Suprapubic skin (tissue), 4 donors: ENCODE measurements at regions not wholly inside any gene's neighbourhood (a gene's known extent, or its start where the extent isn't known, plus 50 kb on each side); places are given as distances from the start of the nearest gene placed in this dataset.

Experiments
- DNase-seq, 2 donors: peaks; one replicate each; pipeline ENCODE4 v3.0.0-alpha.2; 2019; ENCODE audit warnings: low spot score in 2 of 2
- H3K27ac ChIP-seq: fragments of 200-600 bp; sonication (generic); one replicate; pipeline ENCODE4 v1.5.1; 2019
- H3K27me3 ChIP-seq: fragments of 200-600 bp; sonication (generic); one replicate; pipeline ENCODE4 v1.5.1; 2019
- H3K36me3 ChIP-seq: fragments of 200-600 bp; sonication (generic); one replicate; pipeline ENCODE4 v1.5.1; 2019
- H3K4me1 ChIP-seq: fragments of 200-600 bp; sonication (generic); one replicate; pipeline ENCODE4 v1.5.1; 2019
- H3K4me3 ChIP-seq: fragments of 200-600 bp; sonication (generic); one replicate; pipeline ENCODE4 v1.5.1; 2019; ENCODE audit warnings: mild to moderate bottlenecking
- H3K9me3 ChIP-seq: fragments of 200-600 bp; sonication (generic); one replicate; pipeline ENCODE4 v1.5.1; 2019
- CTCF ChIP-seq, 2 donors: fragments of 200-600 bp in 1 of 2; fragments of 450-650 bp in 1 of 2; sonication (generic) in 1 of 2; IDR thresholded peaks; one replicate each; pipeline ENCODE4 v1.5.1; 2016 to 2019; ENCODE audit warnings: antibody characterized with exemption in 2 of 2, mild to moderate bottlenecking in 1 of 2, moderate library complexity in 1 of 2
- EP300 ChIP-seq: sonication (generic); formaldehyde crosslinking; IDR thresholded peaks from one replicate; pipeline ENCODE4 v1.6.1; 2017; ENCODE audit warnings: antibody characterized with exemption
- POLR2A ChIP-seq, 2 donors: fragments of 450-650 bp; IDR thresholded peaks; one replicate each; pipeline ENCODE4 v1.6.1; 2017; ENCODE audit warnings: antibody characterized with exemption in 2 of 2, mild to moderate bottlenecking in 2 of 2, moderate library complexity in 2 of 2
- POLR2AphosphoS5 ChIP-seq, 3 donors: sonication (generic); formaldehyde crosslinking; IDR thresholded peaks; one replicate each; pipeline ENCODE4 v1.6.1; 2017; ENCODE audit warnings: antibody characterized with exemption in 3 of 3
- WGBS: methylation state at CpG from one replicate; pipeline ENCODE4 v1.1.5; 2018; 5-methylcytosine and 5-hydroxymethylcytosine counted together

GRCh38 chr5:3344671-3345070 lies 251.0 kb upstream of the IRX1 start:
- H3K4me3 ChIP-seq, result no peak overlapping the region
- H3K36me3 ChIP-seq, result no peaks in the 10 kb centered on the region
- H3K27me3 ChIP-seq, result peaks cover 4% of the 10 kb centered on the region
- WGBS, result 88% methylated on average over 10 of the region's 11 CpGs
- TF ChIP-seq EP300 (no peak), POLR2A (IDR thresholded peaks at IDR 0.05) (no peak), POLR2AphosphoS5 (IDR thresholded peaks at IDR 0.05) (no peak), CTCF (IDR thresholded peaks at IDR 0.05) (no peak)
- DNase-seq, result peak in 1 of 2 donors; percentile 41
- no peaks in the 10 kb centered on the region for H3K4me1 ChIP-seq
- no peaks in the 10 kb centered on the region for H3K9me3 ChIP-seq
- H3K27ac ChIP-seq, result no peak overlapping the region

- no peaks in the 10 kb centered on the region for H3K36me3 ChIP-seq
- TF ChIP-seq CTCF (IDR thresholded peaks at IDR 0.05), result no peak
- no peak for TF ChIP-seq POLR2AphosphoS5 (IDR thresholded peaks at IDR 0.05)
- TF ChIP-seq EP300, result no peak
- no peak for TF ChIP-seq POLR2A (IDR thresholded peaks at IDR 0.05)
- H3K9me3 ChIP-seq, result no peaks in the 10 kb centered on the region
- no peak overlapping the region for H3K4me3 ChIP-seq
- 85% methylated on average over 6 of the region's 6 CpGs for WGBS
- H3K27ac ChIP-seq, result no peak overlapping the region
- peaks cover 4% of the 10 kb centered on the region for H3K4me1 ChIP-seq
- peaks cover under 1% of the 10 kb centered on the region for H3K27me3 ChIP-seq
- DNase-seq, result peak in 1 of 2 donors; percentile 12
Measured at GRCh38 chr5:3343911-3344310, 251.7 kb upstream of the IRX1 start.

- DNase-seq, result peak in 1 of 2 donors; percentile 43
- no peaks in the 10 kb centered on the region for H3K9me3 ChIP-seq
- no peaks in the 10 kb centered on the region for H3K36me3 ChIP-seq
- WGBS, result 84% methylated on average over 5 of the region's 5 CpGs
- H3K4me3 ChIP-seq, result no peak overlapping the region
- TF ChIP-seq EP300, result no peak
- no peak for TF ChIP-seq POLR2AphosphoS5 (IDR thresholded peaks at IDR 0.05)
- TF ChIP-seq CTCF (IDR thresholded peaks at IDR 0.05), result no peak
- no peak for TF ChIP-seq POLR2A (IDR thresholded peaks at IDR 0.05)
- H3K27ac ChIP-seq, result no peak overlapping the region
- peaks cover 5% of the 10 kb centered on the region for H3K4me1 ChIP-seq
- H3K27me3 ChIP-seq, result no peaks in the 10 kb centered on the region
Measured at GRCh38 chr5:3343211-3343610, 252.4 kb upstream of the IRX1 start.

- no peaks in the 10 kb centered on the region for H3K36me3 ChIP-seq
- H3K27me3 ChIP-seq, result no peaks in the 10 kb centered on the region
- 96% methylated on average over 9 of the region's 18 CpGs for WGBS
- H3K9me3 ChIP-seq, result no peaks in the 10 kb centered on the region
- H3K4me1 ChIP-seq, result peaks cover 5% of the 10 kb centered on the region
- TF ChIP-seq EP300 (no peak), CTCF (IDR thresholded peaks at IDR 0.05) (no peak), POLR2A (IDR thresholded peaks at IDR 0.05) (no peak), POLR2AphosphoS5 (IDR thresholded peaks at IDR 0.05) (no peak)
- H3K4me3 ChIP-seq, result no peak overlapping the region
- DNase-seq, result peak in 1 of 2 donors; percentile 65
- H3K27ac ChIP-seq, result no peak overlapping the region
Measured at GRCh38 chr5:3342271-3343100, 253.1 kb upstream of the IRX1 start.

GRCh38 chr5:3341446-3342240 lies 254.0 kb upstream of the IRX1 start:
- WGBS, result 88% methylated on average over 15 of the region's 15 CpGs
- DNase-seq, result no peak
- no peak for TF ChIP-seq EP300
- no peak for TF ChIP-seq POLR2AphosphoS5 (IDR thresholded peaks at IDR 0.05)
- TF ChIP-seq CTCF (IDR thresholded peaks at IDR 0.05), result no peak
- Histone ChIP-seq H3K27me3 (no peaks in the 10 kb centered on the region), H3K9me3 (no peaks in the 10 kb centered on the region), H3K27ac (no peak overlapping the region), H3K4me3 (no peak overlapping the region), H3K36me3 (no peaks in the 10 kb centered on the region), H3K4me1 (peaks cover 5% of the 10 kb centered on the region)
